ENCODE measurements at regions not wholly inside any gene's neighbourhood (a gene's known extent, or its start where the extent isn't known, plus 50 kb on each side); places are given as distances from the start of the nearest gene placed in this dataset.
"Not testable (repeated sequence)": the region's sequence is repeated elsewhere in the genome, so short reads cannot be mapped to it uniquely, and the experiment has no call there.

GRCh38 chr7:34425631-34426384 lies 232.2 kb upstream of the NPSR1 start:
- in situ Hi-C loops (cut with HindIII; ENCODE audit: low pct_unique_long_range_greater_than_20kb, low sequenced_read_pairs): no loop called here
- DNase-seq (ENCODE audit: low read depth): no peak

- in situ Hi-C loops (cut with HindIII; ENCODE audit: low pct_unique_long_range_greater_than_20kb, low sequenced_read_pairs): no loop called here
- DNase-seq (ENCODE audit: low read depth): peak; percentile 18
These were observed 227.6 kb upstream of the NPSR1 start for GRCh38 chr7:34430456-34430855.

- in situ Hi-C loops (cut with HindIII; ENCODE audit: low pct_unique_long_range_greater_than_20kb, low sequenced_read_pairs): no loop called here
- DNase-seq (ENCODE audit: low read depth): no peak
These were observed 219.6 kb upstream of the NPSR1 start for GRCh38 chr7:34438436-34438835.

- in situ Hi-C loops (cut with HindIII; ENCODE audit: low pct_unique_long_range_greater_than_20kb, low sequenced_read_pairs): no loop called here
- DNase-seq (ENCODE audit: low read depth): no peak
These were observed 212.4 kb upstream of the NPSR1 start for GRCh38 chr7:34445653-34446052.

GRCh38 chr7:34448531-34448930 lies 209.5 kb upstream of the NPSR1 start:
- DNase-seq (ENCODE audit: low read depth); in situ Hi-C loops (cut with HindIII; ENCODE audit: low pct_unique_long_range_greater_than_20kb, low sequenced_read_pairs): not testable (repeated sequence)

GRCh38 chr7:34449765-34450164 lies 208.3 kb upstream of the NPSR1 start:
- no peak for DNase-seq (ENCODE audit: low read depth)
- in situ Hi-C loops (cut with HindIII; ENCODE audit: low pct_unique_long_range_greater_than_20kb, low sequenced_read_pairs): no loop called here

- DNase-seq (ENCODE audit: low read depth): no peak
- in situ Hi-C loops (cut with HindIII; ENCODE audit: low pct_unique_long_range_greater_than_20kb, low sequenced_read_pairs): no loop called here
These were observed 206.8 kb upstream of the NPSR1 start for GRCh38 chr7:34451183-34451582.

- DNase-seq (ENCODE audit: low read depth): peak; percentile 8
- in situ Hi-C loops (cut with HindIII; ENCODE audit: low pct_unique_long_range_greater_than_20kb, low sequenced_read_pairs): no loop called here
These were observed 206.1 kb upstream of the NPSR1 start for GRCh38 chr7:34451923-34452322.

- in situ Hi-C loops (cut with HindIII; ENCODE audit: low pct_unique_long_range_greater_than_20kb, low sequenced_read_pairs): no loop called here
- no peak for DNase-seq (ENCODE audit: low read depth)
These were observed 205.7 kb upstream of the NPSR1 start for GRCh38 chr7:34452363-34452762.

- in situ Hi-C loops (cut with HindIII; ENCODE audit: low pct_unique_long_range_greater_than_20kb, low sequenced_read_pairs): no loop called here
- no peak for DNase-seq (ENCODE audit: low read depth)
These were observed 204.9 kb upstream of the NPSR1 start for GRCh38 chr7:34453150-34453549.

GRCh38 chr7:34454381-34454780 lies 203.6 kb upstream of the NPSR1 start:
- DNase-seq (ENCODE audit: low read depth): no peak
- in situ Hi-C loops (cut with HindIII; ENCODE audit: low pct_unique_long_range_greater_than_20kb, low sequenced_read_pairs): no loop called here

GRCh38 chr7:34457329-34457728 lies 200.7 kb upstream of the NPSR1 start:
- in situ Hi-C loops (cut with HindIII; ENCODE audit: low pct_unique_long_range_greater_than_20kb, low sequenced_read_pairs): no loop called here
- no peak for DNase-seq (ENCODE audit: low read depth)

GRCh38 chr7:34463830-34464229 lies 194.2 kb upstream of the NPSR1 start:
- DNase-seq (ENCODE audit: low read depth): peak; percentile 52
- in situ Hi-C loops (cut with HindIII; ENCODE audit: low pct_unique_long_range_greater_than_20kb, low sequenced_read_pairs): no loop called here

GRCh38 chr7:34471844-34472243 lies 186.2 kb upstream of the NPSR1 start:
- in situ Hi-C loops (cut with HindIII; ENCODE audit: low pct_unique_long_range_greater_than_20kb, low sequenced_read_pairs): no loop called here
- DNase-seq (ENCODE audit: low read depth): no peak

- DNase-seq (ENCODE audit: low read depth): no peak
- in situ Hi-C loops (cut with HindIII; ENCODE audit: low pct_unique_long_range_greater_than_20kb, low sequenced_read_pairs): no loop called here
These were observed 171.6 kb upstream of the NPSR1 start for GRCh38 chr7:34486371-34486770.

- in situ Hi-C loops (cut with HindIII; ENCODE audit: low pct_unique_long_range_greater_than_20kb, low sequenced_read_pairs): no loop called here
- no peak for DNase-seq (ENCODE audit: low read depth)
These were observed 170.5 kb upstream of the NPSR1 start for GRCh38 chr7:34487391-34488115.

GRCh38 chr7:34488766-34489165 lies 169.3 kb upstream of the NPSR1 start:
- in situ Hi-C loops (cut with HindIII; ENCODE audit: low pct_unique_long_range_greater_than_20kb, low sequenced_read_pairs): no loop called here
- DNase-seq (ENCODE audit: low read depth): no peak

- in situ Hi-C loops (cut with HindIII; ENCODE audit: low pct_unique_long_range_greater_than_20kb, low sequenced_read_pairs): no loop called here
These were observed 166.1 kb upstream of the NPSR1 start for GRCh38 chr7:34491899-34492298.

GRCh38 chr7:34493752-34494151 lies 164.3 kb upstream of the NPSR1 start:
- in situ Hi-C loops (cut with HindIII; ENCODE audit: low pct_unique_long_range_greater_than_20kb, low sequenced_read_pairs): no loop called here
- no peak for DNase-seq (ENCODE audit: low read depth)

More at GRCh38 chr7:34491899-34492298, 166.1 kb upstream of the NPSR1 start:
- DNase-seq (ENCODE audit: low read depth): no peak
